Activated B cell treated with CpG ODN at 0.5 μM for 24 hours (primary cell): ENCODE measurements at regions not wholly inside any gene's neighbourhood (a gene's known extent, or its start where the extent isn't known, plus 50 kb on each side); places are given as distances from the start of the nearest gene placed in this dataset.

Experiments used
- ATAC-seq: fragments of 200-7000 bp; cut with Tn5 transposase; one replicate; pipeline ENCODE4 v1.10.0; 2021; ENCODE audit warnings: low read depth, mild to moderate bottlenecking, moderate library complexity
- CTCF ChIA-PET: fragments of 350-600 bp; sonication (Branson Sonifier 250); formaldehyde crosslinking; loops from one replicate; lab custom pipeline; 2021; ENCODE audit warnings: antibody characterized with exemption; lab: Charles Lee
- POLR2A ChIA-PET: fragments of 350-600 bp; sonication (Branson Sonifier 250); formaldehyde crosslinking; loops from one replicate; lab custom pipeline; 2021; ENCODE audit warnings: antibody characterized with exemption; lab: Charles Lee
- DNase-seq: peaks from one replicate; pipeline ENCODE4 v3.0.0; 2022
- H3K27ac Mint-ChIP-seq: one replicate; pipeline ENCODE4 v1.8.0; 2020; ENCODE audit warnings: mixed read lengths
- H3K27me3 Mint-ChIP-seq: one replicate; pipeline ENCODE4 v1.8.0; 2021; ENCODE audit warnings: mixed read lengths
- H3K36me3 Mint-ChIP-seq: one replicate; pipeline ENCODE4 v1.8.0; 2021; ENCODE audit warnings: low read depth, mixed read lengths
- H3K4me1 Mint-ChIP-seq: one replicate; pipeline ENCODE4 v1.8.0; 2021; ENCODE audit warnings: mixed read lengths
- H3K4me3 Mint-ChIP-seq: one replicate; pipeline ENCODE4 v1.8.0; 2020; ENCODE audit warnings: mild to moderate bottlenecking, mixed read lengths
- H3K9me3 Mint-ChIP-seq: one replicate; pipeline ENCODE4 v1.8.0; 2020; ENCODE audit warnings: mixed read lengths
- intact Hi-C: fragments of 100-400 bp; cut with micrococcal nuclease; formaldehyde crosslinking; loops from one replicate; pipeline ENCODE4 v1.15.1; 2024
- TF ChIP-seq, protein P1 (sequence below): fragments of 200-600 bp; IDR thresholded peaks from one replicate; pipeline ENCODE4 v1.8.0; 2022; ENCODE audit warnings: antibody characterized with exemption, mild to moderate bottlenecking

DNA sequence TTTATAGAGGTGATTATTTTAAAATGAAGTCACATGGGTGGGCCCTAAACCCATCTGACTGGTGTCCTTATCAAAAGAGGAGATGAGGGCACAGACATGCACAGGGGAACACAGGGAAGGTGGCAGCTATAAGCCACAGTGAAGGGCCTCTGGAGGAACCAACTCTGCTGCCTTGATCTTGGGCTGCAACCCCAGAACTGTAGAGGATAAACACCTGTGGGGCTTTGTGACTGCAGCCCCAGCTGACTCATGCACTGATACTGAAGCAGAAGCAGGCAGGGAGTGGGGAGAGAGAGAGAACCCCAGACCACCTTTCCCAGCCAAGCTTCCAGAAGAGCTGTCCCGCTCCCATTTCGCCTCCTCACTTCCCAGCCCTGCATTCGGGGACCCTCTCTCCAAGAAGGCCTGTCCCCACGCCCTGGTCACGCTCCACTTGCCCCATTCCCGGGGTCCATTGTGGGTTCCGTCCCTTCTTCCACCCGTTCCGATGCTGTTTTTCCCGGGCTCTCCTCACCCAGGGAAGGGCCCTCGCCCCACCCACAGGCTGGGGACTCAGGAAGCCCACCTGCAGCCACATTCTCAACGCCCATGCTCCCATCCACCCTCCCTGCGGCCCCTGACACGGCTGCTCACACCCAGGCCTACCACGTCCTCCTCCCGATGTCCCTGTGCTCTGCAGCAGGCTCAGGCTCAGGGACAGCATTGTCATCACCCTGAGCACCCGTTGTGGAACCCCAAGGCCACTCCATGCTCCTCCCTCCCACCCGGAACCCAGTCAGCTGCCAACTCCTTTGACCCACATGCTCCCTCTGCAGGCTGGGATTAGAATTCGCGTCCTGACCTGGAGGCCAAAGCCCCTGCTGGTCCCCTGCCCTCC, 90.8 kb upstream of the SHANK2 start:
- intact Hi-C loops = no loop called here
- Mint-ChIP-seq H3K9me3 (no peaks in the 10 kb centered on the region), H3K4me3 (no peak overlapping the region), H3K27ac (no peak overlapping the region), H3K36me3 (no peaks in the 10 kb centered on the region), H3K4me1 (no peaks in the 10 kb centered on the region), H3K27me3 (peaks cover 23% of the 10 kb centered on the region)
- DNase-seq (no peak), ATAC-seq (no peak)
- ChIA-PET CTCF (no interaction called here), POLR2A (no interaction called here)
- TF ChIP-seq, protein P1, sequence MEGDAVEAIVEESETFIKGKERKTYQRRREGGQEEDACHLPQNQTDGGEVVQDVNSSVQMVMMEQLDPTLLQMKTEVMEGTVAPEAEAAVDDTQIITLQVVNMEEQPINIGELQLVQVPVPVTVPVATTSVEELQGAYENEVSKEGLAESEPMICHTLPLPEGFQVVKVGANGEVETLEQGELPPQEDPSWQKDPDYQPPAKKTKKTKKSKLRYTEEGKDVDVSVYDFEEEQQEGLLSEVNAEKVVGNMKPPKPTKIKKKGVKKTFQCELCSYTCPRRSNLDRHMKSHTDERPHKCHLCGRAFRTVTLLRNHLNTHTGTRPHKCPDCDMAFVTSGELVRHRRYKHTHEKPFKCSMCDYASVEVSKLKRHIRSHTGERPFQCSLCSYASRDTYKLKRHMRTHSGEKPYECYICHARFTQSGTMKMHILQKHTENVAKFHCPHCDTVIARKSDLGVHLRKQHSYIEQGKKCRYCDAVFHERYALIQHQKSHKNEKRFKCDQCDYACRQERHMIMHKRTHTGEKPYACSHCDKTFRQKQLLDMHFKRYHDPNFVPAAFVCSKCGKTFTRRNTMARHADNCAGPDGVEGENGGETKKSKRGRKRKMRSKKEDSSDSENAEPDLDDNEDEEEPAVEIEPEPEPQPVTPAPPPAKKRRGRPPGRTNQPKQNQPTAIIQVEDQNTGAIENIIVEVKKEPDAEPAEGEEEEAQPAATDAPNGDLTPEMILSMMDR = no peak

DNA sequence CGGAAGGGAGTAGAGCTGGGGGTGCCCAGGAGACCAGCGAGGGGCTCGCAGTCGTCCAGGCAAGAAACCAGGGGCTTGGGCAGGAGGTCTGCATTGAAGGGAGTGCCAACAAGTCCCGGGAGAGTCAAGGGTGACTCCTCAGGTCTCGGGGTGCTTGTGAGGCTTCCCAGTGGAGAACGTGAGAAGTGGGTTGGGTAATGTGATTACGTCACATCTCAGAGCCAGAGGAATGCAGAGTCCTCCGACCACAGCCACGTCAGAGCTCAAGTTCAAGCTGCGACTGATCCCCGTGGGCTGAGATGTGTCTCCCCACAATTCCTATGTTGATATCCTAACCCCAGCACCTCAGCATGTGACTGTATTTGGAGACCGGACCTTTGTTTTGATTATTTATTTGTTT, 89.7 kb upstream of the SHANK2 start:
- no peak overlapping the region for H3K4me3 Mint-ChIP-seq
- H3K27me3 Mint-ChIP-seq = peaks cover 20% of the 10 kb centered on the region
- ATAC-seq = no peak
- intact Hi-C loops = no loop called here
- H3K27ac Mint-ChIP-seq = no peak overlapping the region
- no peaks in the 10 kb centered on the region for H3K9me3 Mint-ChIP-seq
- no peak for DNase-seq
- H3K4me1 Mint-ChIP-seq = no peaks in the 10 kb centered on the region
- ChIA-PET POLR2A (no interaction called here), CTCF (no interaction called here)
- H3K36me3 Mint-ChIP-seq = no peaks in the 10 kb centered on the region
- TF ChIP-seq, protein P1 = no peak

DNA sequence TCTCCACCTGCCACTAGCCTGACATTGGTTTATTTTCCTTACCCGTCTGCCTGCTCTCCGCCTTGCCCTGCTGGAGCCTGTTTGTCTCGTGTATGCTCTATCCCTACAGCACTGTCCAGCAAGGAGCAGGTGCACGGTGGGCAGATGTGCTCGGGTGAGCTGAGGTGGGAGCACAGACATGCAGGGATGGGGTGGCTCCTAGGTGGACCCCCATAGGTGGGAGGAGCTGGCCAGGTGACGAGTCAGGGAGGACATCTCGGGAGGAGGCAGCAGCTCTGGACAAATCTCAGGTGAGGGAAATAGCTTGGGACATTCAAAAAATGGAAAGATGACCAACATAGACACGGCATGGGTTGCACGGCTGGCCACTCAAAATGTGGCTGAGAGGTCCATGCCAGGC, 89.2 kb upstream of the SHANK2 start:
- no peaks in the 10 kb centered on the region for H3K4me1 Mint-ChIP-seq
- CTCF ChIA-PET = no interaction called here
- TF ChIP-seq, protein P1 = no peak
- POLR2A ChIA-PET = no interaction called here
- no peaks in the 10 kb centered on the region for H3K9me3 Mint-ChIP-seq
- intact Hi-C loops = no loop called here
- no peaks in the 10 kb centered on the region for H3K36me3 Mint-ChIP-seq
- peaks cover 18% of the 10 kb centered on the region for H3K27me3 Mint-ChIP-seq
- no peak overlapping the region for H3K4me3 Mint-ChIP-seq
- ATAC-seq (no peak), DNase-seq (no peak)
- H3K27ac Mint-ChIP-seq = no peak overlapping the region

DNA sequence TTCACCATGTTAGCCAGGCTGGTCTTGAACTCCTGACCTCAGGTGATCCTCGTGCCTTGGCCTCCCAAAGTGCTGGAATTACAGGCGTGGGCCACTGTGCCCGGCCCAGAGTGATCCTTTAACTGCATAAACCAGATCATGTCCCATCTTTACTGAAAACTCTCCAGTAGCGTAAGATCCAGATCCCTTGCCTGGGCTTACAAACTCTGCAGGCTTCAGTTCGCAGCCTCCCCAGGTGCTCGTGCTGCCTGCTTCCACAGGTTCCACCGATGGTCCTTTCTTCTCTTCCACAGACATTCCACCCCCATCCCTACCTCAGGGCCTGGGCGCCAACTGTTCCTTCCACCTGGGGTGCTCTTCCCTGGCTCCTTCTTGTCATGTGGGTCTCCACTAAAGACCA, 88.8 kb upstream of the SHANK2 start:
- CTCF ChIA-PET = no interaction called here
- no peak overlapping the region for H3K27ac Mint-ChIP-seq
- H3K4me1 Mint-ChIP-seq = no peaks in the 10 kb centered on the region

DNA sequence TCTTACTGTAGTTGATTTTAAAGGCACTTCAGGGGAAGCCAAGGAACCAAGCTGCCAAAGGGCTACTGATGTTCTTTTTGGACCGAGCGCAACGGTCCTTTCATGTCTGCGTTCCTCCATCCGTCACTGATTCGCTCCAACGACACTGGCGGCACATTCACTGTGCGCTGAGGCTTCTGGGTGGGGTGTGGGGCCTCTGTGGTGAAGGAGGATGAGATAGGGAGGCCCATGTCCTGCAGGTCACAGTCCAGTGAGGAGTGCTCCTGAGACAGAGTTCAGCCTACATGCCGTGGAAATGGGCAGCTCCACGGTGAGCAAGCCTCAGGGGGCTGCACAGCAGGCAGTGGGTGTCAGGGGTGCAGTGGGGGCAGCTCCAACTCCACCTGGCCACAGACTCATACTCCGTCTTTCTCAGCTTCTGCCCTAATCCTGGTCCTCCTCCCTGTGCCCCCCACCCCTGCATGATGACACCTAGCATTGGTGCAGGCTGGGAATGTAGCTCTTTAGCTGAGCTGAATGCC, 87.8 kb upstream of the SHANK2 start:
- no peak for DNase-seq
- intact Hi-C loops = no loop called here

More for the DNA sequence above, 88.8 kb upstream of the SHANK2 start:
- Mint-ChIP-seq H3K4me3 (no peak overlapping the region), H3K9me3 (no peaks in the 10 kb centered on the region), H3K27me3 (peaks cover 18% of the 10 kb centered on the region), H3K36me3 (no peaks in the 10 kb centered on the region)
- POLR2A ChIA-PET = no interaction called here
- DNase-seq (no peak), ATAC-seq (no peak)
- TF ChIP-seq, protein P1 = no peak
- intact Hi-C loops = no loop called here

More for the DNA sequence above, 87.8 kb upstream of the SHANK2 start:
- H3K4me1 Mint-ChIP-seq = no peaks in the 10 kb centered on the region
- ChIA-PET POLR2A (no interaction called here), CTCF (no interaction called here)
- no peak overlapping the region for H3K27ac Mint-ChIP-seq
- peaks cover 18% of the 10 kb centered on the region for H3K27me3 Mint-ChIP-seq
- TF ChIP-seq, protein P1 = no peak
- H3K4me3 Mint-ChIP-seq = no peak overlapping the region
- no peaks in the 10 kb centered on the region for H3K36me3 Mint-ChIP-seq
- H3K9me3 Mint-ChIP-seq = no peaks in the 10 kb centered on the region
- no peak for ATAC-seq
